ENCODE measurements at regions not wholly inside any gene's neighbourhood (a gene's known extent, or its start where the extent isn't known, plus 50 kb on each side); places are given as distances from the start of the nearest gene placed in this dataset.
A peak's percentile ranks its signal among the peaks of the same experiment; 100 is the strongest.

- intact Hi-C loops (cut with DNase I): no loop called here
- DNase-seq: no peak
Measured at GRCh38 chr14:87203346-87203745, 789.6 kb downstream of the GALC start.

- no peak for DNase-seq
Measured at GRCh38 chr14:87199381-87199780, 793.6 kb downstream of the GALC start.

GRCh38 chr14:87196436-87196835, 796.5 kb downstream of the GALC start:
- intact Hi-C loops (cut with DNase I): no loop called here
- no peak for DNase-seq

More at GRCh38 chr14:87199381-87199780, 793.6 kb downstream of the GALC start:
- intact Hi-C loops (cut with DNase I): no loop called here

- intact Hi-C loops (cut with DNase I): no loop called here
- DNase-seq: no peak
Measured at GRCh38 chr14:87187786-87188185, 805.2 kb downstream of the GALC start.

GRCh38 chr14:87186737-87187136, 806.2 kb downstream of the GALC start:
- intact Hi-C loops (cut with DNase I): no loop called here
- DNase-seq: no peak

- DNase-seq: no peak
- intact Hi-C loops (cut with DNase I): no loop called here
Measured at GRCh38 chr14:87185961-87186560, 806.9 kb downstream of the GALC start.

- intact Hi-C loops (cut with DNase I): no loop called here
- no peak for DNase-seq
Measured at GRCh38 chr14:87184180-87184579, 808.8 kb downstream of the GALC start.

- intact Hi-C loops (cut with DNase I): no loop called here
- DNase-seq: no peak
Measured at GRCh38 chr14:87181288-87181687, 811.7 kb downstream of the GALC start.

GRCh38 chr14:87179936-87180335, 813.0 kb downstream of the GALC start:
- intact Hi-C loops (cut with DNase I): no loop called here
- no peak for DNase-seq

- DNase-seq: no peak
- intact Hi-C loops (cut with DNase I): no loop called here
Measured at GRCh38 chr14:87178277-87178676, 814.7 kb downstream of the GALC start.

GRCh38 chr14:87175175-87175574, 817.8 kb downstream of the GALC start:
- intact Hi-C loops (cut with DNase I): no loop called here
- DNase-seq: no peak

- DNase-seq: no peak
- intact Hi-C loops (cut with DNase I): no loop called here
Measured at GRCh38 chr14:87171141-87171540, 821.8 kb downstream of the GALC start.

GRCh38 chr14:87170179-87170578, 822.8 kb downstream of the GALC start:
- DNase-seq: no peak
- intact Hi-C loops (cut with DNase I): no loop called here

- intact Hi-C loops (cut with DNase I): no loop called here
Measured at GRCh38 chr14:87169362-87169761, 823.6 kb downstream of the GALC start.

GRCh38 chr14:87161502-87161901, 831.5 kb downstream of the GALC start:
- intact Hi-C loops (cut with DNase I): no loop called here
- DNase-seq: no peak

More at GRCh38 chr14:87169362-87169761, 823.6 kb downstream of the GALC start:
- DNase-seq: no peak

GRCh38 chr14:87160989-87161388, 832.0 kb downstream of the GALC start:
- intact Hi-C loops (cut with DNase I): no loop called here
- DNase-seq: no peak

- intact Hi-C loops (cut with DNase I): no loop called here
- DNase-seq: no peak
Measured at GRCh38 chr14:87158283-87158682, 834.7 kb downstream of the GALC start.

GRCh38 chr14:87156878-87157277, 836.1 kb downstream of the GALC start:
- intact Hi-C loops (cut with DNase I): no loop called here
- no peak for DNase-seq

GRCh38 chr14:87155856-87156488, 837.0 kb downstream of the GALC start:
- DNase-seq: no peak
- intact Hi-C loops (cut with DNase I): no loop called here

GRCh38 chr14:87153901-87154300, 839.1 kb downstream of the GALC start:
- no peak for DNase-seq
- intact Hi-C loops (cut with DNase I): no loop called here

GRCh38 chr14:87153391-87153790, 839.6 kb downstream of the GALC start:
- intact Hi-C loops (cut with DNase I): no loop called here
- no peak for DNase-seq

GRCh38 chr14:87152693-87153092, 840.3 kb downstream of the GALC start:
- intact Hi-C loops (cut with DNase I): no loop called here
- DNase-seq: peak in 5 of 10 donors; percentile 17 to 82 (median 29)

All from posterior cingulate gyrus (tissue), 11 donors.